OCI-LY7 (cell line): ENCODE measurements at regions not wholly inside any gene's neighbourhood (a gene's known extent, or its start where the extent isn't known, plus 50 kb on each side); places are given as distances from the start of the nearest gene placed in this dataset.

Experiments used
- BruUV-seq: library from RNA; stranded (reverse); fragments of 400-500 nt; replicated peaks from 2 replicates; lab custom pipeline; 2021; lab: Mats Ljungman, UMichigan
- CTCF ChIA-PET: fragments of 300-600 bp; sonication (Branson Sonifier 250); formaldehyde crosslinking; loops from one replicate; lab custom pipeline; 2022; ENCODE audit warnings: antibody characterized with exemption; ENCODE audit not compliant: unreplicated experiment; lab: Charles Lee
- POLR2A ChIA-PET: fragments of 300-600 bp; sonication (Branson Sonifier 250); formaldehyde crosslinking; loops from one replicate; lab custom pipeline; 2022; ENCODE audit warnings: antibody characterized with exemption; lab: Charles Lee
- DNase-seq: peaks from one replicate; pipeline ENCODE4 v3.0.0-alpha.2; 2015; ENCODE audit warnings: low spot score
- H2AFZ ChIP-seq: fragments of 200-600 bp; sonication (generic), shearing (Covaris generic); 2 replicates; pipeline ENCODE4 v1.6.1; 2014; ENCODE audit warnings: mild to moderate bottlenecking, antibody characterized with exemption, low read length, moderate library complexity
- H3K27ac ChIP-seq: fragments of 200-600 bp; sonication (generic); 2 replicates; pipeline ENCODE4 v1.5.1; 2014; ENCODE audit warnings: mixed run types, low read depth, mild to moderate bottlenecking, moderate library complexity, low read length, inconsistent platforms; ENCODE audit not compliant: poor library complexity, severe bottlenecking
- H3K36me3 ChIP-seq: fragments of 200-600 bp; sonication (generic); 2 replicates; pipeline ENCODE4 v1.6.1; 2014; ENCODE audit warnings: mild to moderate bottlenecking, antibody characterized with exemption, low read length, moderate library complexity, mixed read lengths; ENCODE audit not compliant: insufficient read depth
- H3K4me1 ChIP-seq: fragments of 200-600 bp; sonication (generic); 2 replicates; pipeline ENCODE4 v1.5.1; 2014; ENCODE audit warnings: mild to moderate bottlenecking, low read length; ENCODE audit not compliant: insufficient read depth, poor library complexity, severe bottlenecking
- H3K4me2 ChIP-seq: fragments of 200-600 bp; sonication (generic); 2 replicates; pipeline ENCODE4 v1.6.1; 2014; ENCODE audit warnings: mild to moderate bottlenecking, low read length
- H3K4me3 ChIP-seq: fragments of 200-600 bp; sonication (generic); 2 replicates; pipeline ENCODE4 v1.5.1; 2014; ENCODE audit warnings: mild to moderate bottlenecking, low read depth, low read length; ENCODE audit not compliant: poor library complexity, severe bottlenecking
- H3K79me2 ChIP-seq: fragments of 200-600 bp; sonication (generic); 2 replicates; pipeline ENCODE4 v1.6.1; 2016; ENCODE audit warnings: low read depth, mild to moderate bottlenecking, low read length, moderate library complexity, mixed read lengths; ENCODE audit not compliant: insufficient read depth
- H3K9me2 ChIP-seq: fragments of 200-600 bp; sonication (generic); 2 replicates; pipeline ENCODE4 v1.6.1; 2016; ENCODE audit warnings: mild to moderate bottlenecking, low read length, mixed read lengths; ENCODE audit not compliant: insufficient read depth
- H3K9me3 ChIP-seq: fragments of 200-600 bp; sonication (generic); 2 replicates; pipeline ENCODE4 v1.6.1; 2014; ENCODE audit warnings: mild to moderate bottlenecking, mixed run types, low read length, mixed read lengths
- H4K20me1 ChIP-seq: fragments of 200-600 bp; sonication (generic); 2 replicates; pipeline ENCODE4 v1.6.1; 2014; ENCODE audit warnings: mild to moderate bottlenecking, antibody characterized with exemption, low read length, moderate library complexity, mixed read lengths; ENCODE audit not compliant: insufficient read depth
- EZH2phosphoT487 ChIP-seq: fragments of 200-600 bp; sonication (generic); IDR thresholded peaks from 2 replicates; pipeline ENCODE4 v1.6.1; 2018; ENCODE audit warnings: low read depth, borderline replicate concordance, mild to moderate bottlenecking, mixed run types, antibody characterized with exemption, low read length, moderate library complexity, mixed read lengths
- intact Hi-C: fragments of 100-400 bp; cut with micrococcal nuclease; formaldehyde crosslinking; loops from one replicate; pipeline ENCODE4 v1.10.0; 2022; ENCODE audit not compliant: unreplicated experiment
- TF ChIP-seq, protein P1 (sequence below): fragments of 200-600 bp; sonication (generic); conservative IDR thresholded peaks from 2 replicates; pipeline ENCODE4 v1.5.1; 2014; ENCODE audit warnings: mild to moderate bottlenecking, antibody characterized with exemption, low read length, moderate library complexity, mixed read lengths

DNA sequence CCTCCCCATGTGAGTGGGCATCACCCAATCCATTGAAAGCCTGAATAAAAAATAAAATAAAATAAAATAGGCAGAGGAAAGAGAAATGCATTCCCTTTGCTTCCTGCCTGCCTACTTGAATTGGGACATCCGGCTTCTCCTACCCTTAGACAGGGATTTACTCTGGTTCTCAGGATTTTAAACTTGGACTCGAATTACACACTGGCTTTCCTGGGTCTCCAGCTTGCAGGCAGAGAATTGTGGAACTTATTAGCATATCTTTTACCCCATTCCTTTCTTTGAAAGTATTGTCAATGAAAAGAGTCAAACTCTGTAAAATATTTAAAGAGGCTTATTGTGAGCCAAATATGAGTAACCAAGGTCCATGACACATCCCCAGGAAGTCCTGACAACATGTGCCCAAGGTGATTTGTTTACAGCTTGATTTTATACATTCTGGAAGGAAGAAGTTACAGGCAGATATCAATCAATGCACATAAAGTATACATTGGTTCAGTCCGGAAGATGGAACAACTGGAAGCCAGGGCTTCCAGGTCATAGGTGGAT is 78.4 kb upstream of the CCDC90B start:
- DNase-seq = no peak
- intact Hi-C loops = no loop called here
- no peak overlapping the region for H2AFZ ChIP-seq
- no peaks in the 10 kb centered on the region for H3K9me2 ChIP-seq
- no peak overlapping the region for H3K4me3 ChIP-seq
- no peaks in the 10 kb centered on the region for H3K4me1 ChIP-seq
- no peaks in the 10 kb centered on the region for H3K9me3 ChIP-seq
- no peaks in the 10 kb centered on the region for H3K79me2 ChIP-seq
- POLR2A ChIA-PET = no interaction called here
- no peak for TF ChIP-seq EZH2phosphoT487
- TF ChIP-seq, protein P1, sequence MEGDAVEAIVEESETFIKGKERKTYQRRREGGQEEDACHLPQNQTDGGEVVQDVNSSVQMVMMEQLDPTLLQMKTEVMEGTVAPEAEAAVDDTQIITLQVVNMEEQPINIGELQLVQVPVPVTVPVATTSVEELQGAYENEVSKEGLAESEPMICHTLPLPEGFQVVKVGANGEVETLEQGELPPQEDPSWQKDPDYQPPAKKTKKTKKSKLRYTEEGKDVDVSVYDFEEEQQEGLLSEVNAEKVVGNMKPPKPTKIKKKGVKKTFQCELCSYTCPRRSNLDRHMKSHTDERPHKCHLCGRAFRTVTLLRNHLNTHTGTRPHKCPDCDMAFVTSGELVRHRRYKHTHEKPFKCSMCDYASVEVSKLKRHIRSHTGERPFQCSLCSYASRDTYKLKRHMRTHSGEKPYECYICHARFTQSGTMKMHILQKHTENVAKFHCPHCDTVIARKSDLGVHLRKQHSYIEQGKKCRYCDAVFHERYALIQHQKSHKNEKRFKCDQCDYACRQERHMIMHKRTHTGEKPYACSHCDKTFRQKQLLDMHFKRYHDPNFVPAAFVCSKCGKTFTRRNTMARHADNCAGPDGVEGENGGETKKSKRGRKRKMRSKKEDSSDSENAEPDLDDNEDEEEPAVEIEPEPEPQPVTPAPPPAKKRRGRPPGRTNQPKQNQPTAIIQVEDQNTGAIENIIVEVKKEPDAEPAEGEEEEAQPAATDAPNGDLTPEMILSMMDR = no peak
- no peaks in the 10 kb centered on the region for H4K20me1 ChIP-seq
- no peak overlapping the region for H3K27ac ChIP-seq
- BruUV-seq = no TSS peak
- CTCF ChIA-PET = no interaction called here
- no peaks in the 10 kb centered on the region for H3K36me3 ChIP-seq
- no peak overlapping the region for H3K4me2 ChIP-seq

DNA sequence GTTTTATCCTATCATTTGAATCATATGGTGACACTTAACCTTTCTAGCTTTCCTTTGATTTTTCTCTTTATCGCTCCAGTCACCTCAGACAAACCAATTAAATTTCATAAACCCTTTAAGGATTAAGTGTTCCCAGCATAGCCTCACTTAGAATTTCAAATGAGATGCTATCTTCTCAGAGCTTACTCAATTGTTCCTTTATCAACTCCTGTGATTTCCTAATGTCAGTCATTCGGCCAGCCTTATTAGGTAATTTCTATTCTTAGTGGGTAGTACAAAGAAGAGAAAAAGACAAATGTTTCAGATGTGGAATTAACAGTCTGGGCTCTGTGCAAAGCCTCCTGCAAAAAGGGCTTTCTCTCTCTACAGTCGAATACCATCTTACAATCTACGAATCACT is 77.1 kb upstream of the CCDC90B start:
- Histone ChIP-seq H3K36me3 (no peaks in the 10 kb centered on the region), H3K4me3 (no peak overlapping the region), H3K4me1 (no peaks in the 10 kb centered on the region), H3K4me2 (no peak overlapping the region), H4K20me1 (no peaks in the 10 kb centered on the region), H3K9me3 (no peaks in the 10 kb centered on the region), H2AFZ (no peak overlapping the region), H3K9me2 (no peaks in the 10 kb centered on the region), H3K79me2 (no peaks in the 10 kb centered on the region), H3K27ac (no peak overlapping the region)
- DNase-seq = no peak
- CTCF ChIA-PET = no interaction called here
- TF ChIP-seq, protein P1 = no peak
- TF ChIP-seq EZH2phosphoT487 = no peak
- intact Hi-C loops = no loop called here
- POLR2A ChIA-PET = interaction anchor here (1.0 kb wide), 1 partner anchor 12 kb away, joined by 4 read pairs; no protein-coding TSS in a partner anchor
- no TSS peak for BruUV-seq

DNA sequence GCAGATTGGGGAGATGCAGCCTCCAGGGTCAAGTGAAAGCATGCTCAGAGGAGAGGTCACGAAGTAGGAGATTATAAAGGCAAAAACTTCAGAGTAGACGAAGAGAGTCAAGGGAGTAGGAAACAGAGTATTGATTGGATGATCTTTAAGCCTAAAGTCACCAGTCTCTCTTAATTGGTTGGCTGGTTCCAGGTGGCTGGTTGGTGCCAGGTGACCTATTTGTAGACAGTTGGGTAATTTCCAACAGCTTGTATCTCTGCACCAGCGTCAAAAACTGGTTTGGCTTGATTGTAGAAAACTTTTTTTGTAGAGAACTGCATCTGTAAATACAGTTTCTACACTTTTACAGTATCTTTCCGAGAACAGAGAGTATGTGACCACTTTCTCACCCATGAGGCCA is 75.7 kb upstream of the CCDC90B start:
- Histone ChIP-seq H3K27ac (no peak overlapping the region), H3K4me3 (no peak overlapping the region), H3K4me1 (no peaks in the 10 kb centered on the region), H2AFZ (no peak overlapping the region), H3K79me2 (no peaks in the 10 kb centered on the region), H3K4me2 (no peak overlapping the region), H3K36me3 (no peaks in the 10 kb centered on the region), H3K9me2 (no peaks in the 10 kb centered on the region), H3K9me3 (no peaks in the 10 kb centered on the region), H4K20me1 (no peaks in the 10 kb centered on the region)
- TF ChIP-seq, protein P1 = no peak
- TF ChIP-seq EZH2phosphoT487 = no peak
- ChIA-PET CTCF (no interaction called here), POLR2A (no interaction called here)
- DNase-seq = no peak
- BruUV-seq = no TSS peak
- intact Hi-C loops = no loop called here
